GM19324 (cell line): ENCODE measurements at regions not wholly inside any gene's neighbourhood (a gene's known extent, or its start where the extent isn't known, plus 50 kb on each side); places are given as distances from the start of the nearest gene placed in this dataset.

Experiments used
- ATAC-seq: cut with Tn5 transposase; IDR thresholded peaks from one replicate; pipeline ENCODE4 v1.9.1; 2021; ENCODE audit warnings: mild to moderate bottlenecking, moderate library complexity; ENCODE audit not compliant: unreplicated experiment, low FRiP score

GRCh38 chr10:7028809-7029166 lies 382.0 kb downstream of the SFMBT2 start:
- no peak for ATAC-seq

- no peak for ATAC-seq
Observed at GRCh38 chr10:7027913-7028808, 382.7 kb downstream of the SFMBT2 start.

GRCh38 chr10:7027237-7027912 lies 383.5 kb downstream of the SFMBT2 start:
- no peak for ATAC-seq

- no peak for ATAC-seq
Observed at GRCh38 chr10:7026818-7027217, 384.0 kb downstream of the SFMBT2 start.

GRCh38 chr10:7025296-7025695 lies 385.5 kb downstream of the SFMBT2 start:
- no peak for ATAC-seq

- no peak for ATAC-seq
Observed at GRCh38 chr10:7015457-7015856, 395.4 kb downstream of the SFMBT2 start.

- no peak for ATAC-seq
Observed at GRCh38 chr10:7014721-7015120, 396.1 kb downstream of the SFMBT2 start.

- no peak for ATAC-seq
Observed at GRCh38 chr10:7011994-7012393, 398.8 kb downstream of the SFMBT2 start.

GRCh38 chr10:7008645-7009044 lies 402.2 kb downstream of the SFMBT2 start:
- ATAC-seq = no peak

GRCh38 chr10:7007600-7008190 lies 403.1 kb downstream of the SFMBT2 start:
- no peak for ATAC-seq

GRCh38 chr10:7006566-7006965 lies 404.3 kb downstream of the SFMBT2 start:
- no peak for ATAC-seq

GRCh38 chr10:7003831-7004395 lies 406.9 kb downstream of the SFMBT2 start:
- ATAC-seq = no peak

GRCh38 chr10:7000061-7000460 lies 410.8 kb downstream of the SFMBT2 start:
- no peak for ATAC-seq

- no peak for ATAC-seq
Observed at GRCh38 chr10:6999232-6999925, 411.5 kb downstream of the SFMBT2 start.

- ATAC-seq = no peak
Observed at GRCh38 chr10:6997509-6997908, 413.3 kb downstream of the SFMBT2 start.

- ATAC-seq = no peak
Observed at GRCh38 chr10:6996431-6996830, 414.4 kb downstream of the SFMBT2 start.

- no peak for ATAC-seq
Observed at GRCh38 chr10:6995831-6996230, 415.0 kb downstream of the SFMBT2 start.

- no peak for ATAC-seq
Observed at GRCh38 chr10:6995341-6995740, 415.3 kb upstream of the PRKCQ start.

GRCh38 chr10:6990891-6991290 lies 410.8 kb upstream of the PRKCQ start:
- ATAC-seq = no peak

GRCh38 chr10:6988654-6989053 lies 408.6 kb upstream of the PRKCQ start:
- no peak for ATAC-seq

GRCh38 chr10:6987536-6987945 lies 407.5 kb upstream of the PRKCQ start:
- ATAC-seq = no peak
